DND-41 (cell line): ENCODE measurements at regions not wholly inside any gene's neighbourhood (a gene's known extent, or its start where the extent isn't known, plus 50 kb on each side); places are given as distances from the start of the nearest gene placed in this dataset.

Source experiments
- ATAC-seq: fragments of 200-7000 bp; cut with Tn5 transposase; 3 replicates; pipeline ENCODE4 v1.9.1; 2021; ENCODE audit warnings: low read depth; ENCODE audit not compliant: insufficient read depth
- DNase-seq: peaks from one replicate; pipeline ENCODE4 v3.0.0-alpha.2; 2020
- H2AFZ ChIP-seq: 2 replicates; pipeline ENCODE4 v1.6.0; 2012; ENCODE audit warnings: low read depth, low read length
- H3K27ac ChIP-seq: 2 replicates; pipeline ENCODE4 v1.5.1; 2012; ENCODE audit warnings: low read length, inconsistent platforms
- H3K27me3 ChIP-seq: fragments of 200-600 bp; sonication (generic); 2 replicates; pipeline ENCODE4 v1.6.0; 2012; ENCODE audit warnings: low read length, mild to moderate bottlenecking, inconsistent platforms; ENCODE audit not compliant: insufficient read depth, poor library complexity
- H3K36me3 ChIP-seq: 2 replicates; pipeline ENCODE4 v1.5.1; 2012; ENCODE audit warnings: low read length, inconsistent platforms; ENCODE audit not compliant: insufficient read depth
- H3K4me1 ChIP-seq: 2 replicates; pipeline ENCODE4 v1.5.1; 2012; ENCODE audit warnings: mild to moderate bottlenecking, low read length; ENCODE audit not compliant: insufficient read depth
- H3K4me2 ChIP-seq: 2 replicates; pipeline ENCODE4 v1.6.0; 2012; ENCODE audit warnings: mild to moderate bottlenecking, moderate library complexity, low read length, inconsistent platforms; ENCODE audit not compliant: insufficient read depth
- H3K4me3 ChIP-seq, 2 experiments: fragments of 200-600 bp in 1 of 2; shearing (Covaris generic) in 1 of 2; 2 replicates each; pipeline ENCODE4 v1.5.1; 2012 to 2016; ENCODE audit warnings: inconsistent platforms in 2 of 2, low read length in 2 of 2, mild to moderate bottlenecking in 2 of 2, low read depth in 1 of 2, moderate library complexity in 1 of 2
- H3K79me2 ChIP-seq: 2 replicates; pipeline ENCODE4 v1.6.0; 2012; ENCODE audit warnings: low read length, inconsistent platforms; ENCODE audit not compliant: insufficient read depth
- H3K9ac ChIP-seq: 2 replicates; pipeline ENCODE4 v1.6.0; 2012; ENCODE audit warnings: low read depth, mild to moderate bottlenecking, inconsistent platforms, low read length, moderate library complexity
- H3K9me3 ChIP-seq: 2 replicates; pipeline ENCODE4 v1.5.1; 2012; ENCODE audit warnings: low read length, moderate library complexity, mild to moderate bottlenecking, inconsistent platforms; ENCODE audit not compliant: insufficient read depth, severe bottlenecking
- H4K20me1 ChIP-seq: 2 replicates; pipeline ENCODE4 v1.6.0; 2012; ENCODE audit warnings: low read length; ENCODE audit not compliant: insufficient read depth
- EZH2 ChIP-seq: IDR thresholded peaks from 3 replicates; pipeline ENCODE4 v1.6.1; 2012; ENCODE audit warnings: borderline replicate concordance, low read depth, mild to moderate bottlenecking, moderate library complexity, low read length, inconsistent platforms; ENCODE audit not compliant: severe bottlenecking
- TF ChIP-seq, protein P1 (sequence below): IDR thresholded peaks from 2 replicates; pipeline ENCODE4 v1.5.1; 2012; ENCODE audit warnings: borderline replicate concordance, low read length, moderate library complexity, mild to moderate bottlenecking; ENCODE audit not compliant: poor library complexity, severe bottlenecking; ENCODE audit errors: extremely low read depth

DNA sequence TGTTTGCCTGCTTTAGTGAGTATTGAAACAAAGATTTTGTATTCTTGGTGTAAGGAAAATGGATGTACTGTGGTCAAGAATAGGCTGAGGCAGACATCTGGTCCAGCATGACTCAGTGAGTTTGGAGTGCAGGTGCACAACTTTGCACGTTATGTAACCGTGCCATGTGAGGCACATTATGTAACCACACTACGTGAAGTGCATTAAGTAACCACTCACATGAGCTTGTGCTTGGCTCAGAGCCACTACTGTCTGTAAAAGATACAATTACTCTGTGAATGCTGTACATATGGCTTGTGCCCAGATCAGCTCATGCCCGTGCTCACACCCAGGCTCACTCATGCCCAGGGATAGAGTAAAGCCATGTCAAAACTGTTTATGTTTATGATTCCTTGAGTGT, 216.8 kb downstream of the CTH start:
- H2AFZ ChIP-seq: no peak overlapping the region
- no peaks in the 10 kb centered on the region for H3K36me3 ChIP-seq
- H3K79me2 ChIP-seq: no peaks in the 10 kb centered on the region
- H3K27me3 ChIP-seq: no peaks in the 10 kb centered on the region
- H3K4me2 ChIP-seq: no peak overlapping the region
- H3K4me3 ChIP-seq: no peak overlapping the region
- H3K27ac ChIP-seq: no peak overlapping the region
- no peak for DNase-seq
- H3K9me3 ChIP-seq: no peaks in the 10 kb centered on the region
- no peaks in the 10 kb centered on the region for H4K20me1 ChIP-seq
- no peaks in the 10 kb centered on the region for H3K4me1 ChIP-seq
- H3K9ac ChIP-seq: no peak overlapping the region
- TF ChIP-seq, protein P1, sequence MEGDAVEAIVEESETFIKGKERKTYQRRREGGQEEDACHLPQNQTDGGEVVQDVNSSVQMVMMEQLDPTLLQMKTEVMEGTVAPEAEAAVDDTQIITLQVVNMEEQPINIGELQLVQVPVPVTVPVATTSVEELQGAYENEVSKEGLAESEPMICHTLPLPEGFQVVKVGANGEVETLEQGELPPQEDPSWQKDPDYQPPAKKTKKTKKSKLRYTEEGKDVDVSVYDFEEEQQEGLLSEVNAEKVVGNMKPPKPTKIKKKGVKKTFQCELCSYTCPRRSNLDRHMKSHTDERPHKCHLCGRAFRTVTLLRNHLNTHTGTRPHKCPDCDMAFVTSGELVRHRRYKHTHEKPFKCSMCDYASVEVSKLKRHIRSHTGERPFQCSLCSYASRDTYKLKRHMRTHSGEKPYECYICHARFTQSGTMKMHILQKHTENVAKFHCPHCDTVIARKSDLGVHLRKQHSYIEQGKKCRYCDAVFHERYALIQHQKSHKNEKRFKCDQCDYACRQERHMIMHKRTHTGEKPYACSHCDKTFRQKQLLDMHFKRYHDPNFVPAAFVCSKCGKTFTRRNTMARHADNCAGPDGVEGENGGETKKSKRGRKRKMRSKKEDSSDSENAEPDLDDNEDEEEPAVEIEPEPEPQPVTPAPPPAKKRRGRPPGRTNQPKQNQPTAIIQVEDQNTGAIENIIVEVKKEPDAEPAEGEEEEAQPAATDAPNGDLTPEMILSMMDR: no peak
- no peak for TF ChIP-seq EZH2
- ATAC-seq: no peak

DNA sequence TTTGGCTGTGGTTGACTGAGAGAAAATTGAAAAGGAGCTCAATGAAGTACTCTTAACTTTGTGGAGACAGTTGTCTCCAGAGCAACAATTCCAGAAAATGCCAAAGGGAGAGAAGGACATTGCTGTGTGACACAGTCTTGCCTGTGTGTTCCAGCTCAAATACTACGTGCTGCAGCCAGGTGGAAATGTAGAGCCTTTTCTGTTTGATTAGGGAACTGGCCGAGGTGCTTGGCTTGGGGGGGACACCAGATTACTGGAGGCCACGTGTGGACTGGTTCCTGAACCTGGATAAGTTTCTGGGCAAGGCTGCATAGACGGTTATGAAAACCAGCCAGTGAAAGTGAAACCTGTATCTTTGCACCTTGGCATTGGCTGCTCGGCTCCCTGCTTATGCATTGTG, 217.9 kb downstream of the CTH start:
- Histone ChIP-seq H3K27ac (no peak overlapping the region), H3K9ac (no peak overlapping the region), H3K4me1 (no peaks in the 10 kb centered on the region), H4K20me1 (no peaks in the 10 kb centered on the region), H3K9me3 (no peaks in the 10 kb centered on the region), H3K4me3 (no peak overlapping the region), H3K27me3 (no peaks in the 10 kb centered on the region), H3K36me3 (no peaks in the 10 kb centered on the region), H3K4me2 (no peak overlapping the region), H3K79me2 (no peaks in the 10 kb centered on the region), H2AFZ (no peak overlapping the region)
- ATAC-seq: no peak
- no peak for DNase-seq
- TF ChIP-seq, protein P1: no peak
- TF ChIP-seq EZH2: no peak

DNA sequence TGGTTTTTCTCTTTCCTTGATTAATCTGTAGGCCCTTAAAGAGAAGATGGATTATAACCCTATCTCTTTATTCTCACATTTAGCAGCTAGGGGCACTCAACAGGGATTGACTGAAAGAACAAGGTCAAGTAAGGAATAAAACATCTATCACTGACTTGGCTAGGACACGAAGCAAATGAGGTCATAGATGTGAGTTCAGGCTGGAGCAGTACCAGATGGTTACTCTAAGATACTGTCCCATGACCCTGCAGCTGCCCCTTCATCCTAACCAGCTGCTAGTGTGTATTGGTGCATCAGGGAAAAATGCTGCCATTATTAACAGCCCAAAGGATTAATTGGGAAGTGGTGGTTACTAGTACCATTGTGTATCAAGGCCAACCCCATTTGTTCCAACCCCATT, 221.9 kb downstream of the CTH start:
- ATAC-seq (no peak), DNase-seq (no peak)
- Histone ChIP-seq H3K79me2 (no peaks in the 10 kb centered on the region), H2AFZ (no peak overlapping the region), H3K4me2 (no peak overlapping the region), H3K4me3 (no peak overlapping the region), H3K27me3 (no peaks in the 10 kb centered on the region), H3K9me3 (no peaks in the 10 kb centered on the region), H3K36me3 (no peaks in the 10 kb centered on the region), H3K4me1 (no peaks in the 10 kb centered on the region), H3K27ac (no peak overlapping the region), H4K20me1 (no peaks in the 10 kb centered on the region), H3K9ac (no peak overlapping the region)
- no peak for TF ChIP-seq EZH2
- TF ChIP-seq, protein P1: no peak

DNA sequence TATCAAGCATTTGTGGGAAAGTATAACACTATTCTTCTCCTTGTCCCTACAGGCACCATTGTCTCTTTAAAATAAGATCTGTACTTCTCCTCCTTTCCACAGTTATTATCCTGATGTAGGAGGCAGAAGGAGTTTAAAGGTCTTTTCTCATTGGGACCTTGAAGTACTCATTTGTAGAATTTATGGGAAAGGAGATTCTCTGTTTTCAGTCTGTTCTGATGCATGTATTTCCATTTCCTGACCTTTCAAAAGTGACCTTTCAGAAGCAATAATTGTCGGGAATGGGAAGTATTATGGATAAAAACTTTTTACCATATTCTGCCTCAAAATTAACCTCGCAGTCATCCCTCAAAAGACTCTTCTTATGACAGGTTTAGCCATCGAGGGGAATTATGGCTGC, 224.8 kb downstream of the CTH start:
- DNase-seq: no peak
- TF ChIP-seq, protein P1: no peak
- no peak for TF ChIP-seq EZH2

More for the DNA sequence above, 224.8 kb downstream of the CTH start:
- no peaks in the 10 kb centered on the region for H3K4me1 ChIP-seq
- H3K9me3 ChIP-seq: no peaks in the 10 kb centered on the region
- no peak overlapping the region for H3K27ac ChIP-seq
- no peak for ATAC-seq
- no peaks in the 10 kb centered on the region for H3K36me3 ChIP-seq
- H2AFZ ChIP-seq: no peak overlapping the region
- H3K4me2 ChIP-seq: no peak overlapping the region
- H4K20me1 ChIP-seq: no peaks in the 10 kb centered on the region
- H3K27me3 ChIP-seq: no peaks in the 10 kb centered on the region
- no peaks in the 10 kb centered on the region for H3K79me2 ChIP-seq
- H3K4me3 ChIP-seq: no peak overlapping the region
- no peak overlapping the region for H3K9ac ChIP-seq
